H9 (cell line): ENCODE measurements at regions not wholly inside any gene's neighbourhood (a gene's known extent, or its start where the extent isn't known, plus 50 kb on each side); places are given as distances from the start of the nearest gene placed in this dataset.
"Not testable (repeated sequence)": the region's sequence is repeated elsewhere in the genome, so short reads cannot be mapped to it uniquely, and the experiment has no call there.

Experiments used
- DNase-seq: peaks from one replicate; pipeline ENCODE4 v3.0.0-alpha.2; 2017
- H2AFZ ChIP-seq: one replicate; pipeline ENCODE4 v1.6.1; 2013; ENCODE audit warnings: mild to moderate bottlenecking, low read length, control low read depth, moderate library complexity
- H2AK5ac ChIP-seq: 2 replicates; pipeline ENCODE4 v1.6.1; 2013; ENCODE audit warnings: low read length, control low read depth, mixed read lengths; ENCODE audit not compliant: insufficient read length
- H2BK120ac ChIP-seq: one replicate; pipeline ENCODE4 v1.6.1; 2013; ENCODE audit warnings: low read depth, mild to moderate bottlenecking, low read length, control low read depth, inconsistent platforms; ENCODE audit not compliant: poor library complexity, severe bottlenecking
- H2BK12ac ChIP-seq: 2 replicates; pipeline ENCODE4 v1.6.1; 2013; ENCODE audit warnings: low read length, control low read depth, mixed read lengths, low read depth; ENCODE audit not compliant: insufficient read length
- H2BK15ac ChIP-seq: 2 replicates; pipeline ENCODE4 v1.6.1; 2013; ENCODE audit warnings: low read depth, low read length, control low read depth
- H2BK20ac ChIP-seq: one replicate; pipeline ENCODE4 v1.6.1; 2013; ENCODE audit warnings: low read depth, mild to moderate bottlenecking, low read length, control low read depth, inconsistent platforms; ENCODE audit not compliant: poor library complexity, severe bottlenecking
- H2BK5ac ChIP-seq: 2 replicates; pipeline ENCODE4 v1.6.1; 2013; ENCODE audit warnings: low read length, control low read depth, mixed read lengths; ENCODE audit not compliant: insufficient read length
- H3K14ac ChIP-seq: 2 replicates; pipeline ENCODE4 v1.6.1; 2013; ENCODE audit warnings: low read length, control low read depth; ENCODE audit not compliant: insufficient read depth
- H3K18ac ChIP-seq: 2 replicates; pipeline ENCODE4 v1.6.1; 2013; ENCODE audit warnings: low read depth, mild to moderate bottlenecking, mixed read lengths, low read length, control low read depth; ENCODE audit not compliant: insufficient read length
- H3K23ac ChIP-seq: 2 replicates; pipeline ENCODE4 v1.6.1; 2013; ENCODE audit warnings: low read length, control low read depth, mixed read lengths, low read depth; ENCODE audit not compliant: insufficient read length
- H3K23me2 ChIP-seq: 2 replicates; pipeline ENCODE4 v1.6.1; 2013; ENCODE audit warnings: low read depth, mild to moderate bottlenecking, mixed read lengths, low read length, control low read depth; ENCODE audit not compliant: insufficient read length, poor library complexity, severe bottlenecking
- H3K27ac ChIP-seq: 2 replicates; pipeline ENCODE4 v1.5.1; 2013; ENCODE audit warnings: low read length, control low read depth, mixed read lengths, low read depth; ENCODE audit not compliant: insufficient read length
- H3K27me3 ChIP-seq: 2 replicates; pipeline ENCODE4 v1.6.1; 2013; ENCODE audit warnings: low read length, control low read depth, inconsistent platforms; ENCODE audit not compliant: insufficient read depth
- H3K4ac ChIP-seq: 2 replicates; pipeline ENCODE4 v1.6.1; 2013; ENCODE audit warnings: low read depth, mild to moderate bottlenecking, control low read depth, inconsistent platforms, low read length, moderate library complexity
- H3K4me1 ChIP-seq: 2 replicates; pipeline ENCODE4 v1.6.1; 2013; ENCODE audit warnings: low read length, control low read depth, inconsistent platforms; ENCODE audit not compliant: insufficient read depth
- H3K4me2 ChIP-seq: 2 replicates; pipeline ENCODE4 v1.6.1; 2013; ENCODE audit warnings: low read length, control low read depth, mixed read lengths; ENCODE audit not compliant: insufficient read length, insufficient read depth
- H3K56ac ChIP-seq: 2 replicates; pipeline ENCODE4 v1.6.1; 2013; ENCODE audit warnings: low read depth, mild to moderate bottlenecking, mixed read lengths, low read length, control low read depth; ENCODE audit not compliant: insufficient read length
- H3K79me1 ChIP-seq: 2 replicates; pipeline ENCODE4 v1.6.1; 2013; ENCODE audit warnings: low read depth, mild to moderate bottlenecking, moderate library complexity, low read length, control low read depth, inconsistent platforms; ENCODE audit not compliant: insufficient read depth, poor library complexity, severe bottlenecking
- H3K79me2 ChIP-seq: 2 replicates; pipeline ENCODE4 v1.6.1; 2013; ENCODE audit warnings: low read length, control low read depth, inconsistent platforms; ENCODE audit not compliant: insufficient read depth
- H3K9ac ChIP-seq: 2 replicates; pipeline ENCODE4 v1.6.1; 2013; ENCODE audit warnings: low read length, control low read depth, mixed read lengths; ENCODE audit not compliant: insufficient read length; ENCODE audit errors: extremely low read depth
- H3K9me3 ChIP-seq: one replicate; pipeline ENCODE4 v1.6.1; 2013; ENCODE audit warnings: low read depth, low read length, inconsistent platforms; ENCODE audit not compliant: control insufficient read depth
- H3T11ph ChIP-seq: one replicate; pipeline ENCODE4 v1.6.1; 2013; ENCODE audit warnings: mild to moderate bottlenecking, low read length, control low read depth, inconsistent platforms
- H4K20me1 ChIP-seq: one replicate; pipeline ENCODE4 v1.6.1; 2013; ENCODE audit not compliant: control insufficient read depth, insufficient read length, insufficient read depth
- H4K5ac ChIP-seq: 2 replicates; pipeline ENCODE4 v1.6.1; 2013; ENCODE audit warnings: low read depth, mild to moderate bottlenecking, mixed read lengths, low read length, control low read depth; ENCODE audit not compliant: insufficient read length
- H4K8ac ChIP-seq: replicated peaks from 2 replicates; pipeline ENCODE4 v1.6.1; 2013; ENCODE audit warnings: low read length, control low read depth, mixed read lengths, low read depth; ENCODE audit not compliant: insufficient read length
- H4K91ac ChIP-seq: 2 replicates; pipeline ENCODE4 v1.6.1; 2013; ENCODE audit warnings: low read depth, mild to moderate bottlenecking, moderate library complexity, mixed read lengths, low read length, control low read depth; ENCODE audit not compliant: insufficient read length
- H3K27ac Mint-ChIP-seq, 3 experiments: 2 replicates in 2 of 3; 3 replicates in 1 of 3; pipeline ENCODE4 v1.8.0; 2020 to 2021; ENCODE audit warnings: mixed read lengths in 3 of 3, mild to moderate bottlenecking in 1 of 3, moderate library complexity in 1 of 3
- H3K27me3 Mint-ChIP-seq: 2 replicates; pipeline ENCODE4 v1.8.0; 2021; ENCODE audit warnings: low read depth, mild to moderate bottlenecking, moderate library complexity, mixed read lengths
- H3K36me3 Mint-ChIP-seq, 3 experiments: 2 replicates in 2 of 3; 3 replicates in 1 of 3; pipeline ENCODE4 v1.8.0; 2020 to 2021; ENCODE audit warnings: low read depth in 3 of 3, mixed read lengths in 3 of 3; ENCODE audit not compliant: insufficient read depth in 1 of 3
- H3K4me1 Mint-ChIP-seq, 2 experiments: 2 replicates each; pipeline ENCODE4 v1.8.0; 2020; ENCODE audit warnings: mixed read lengths in 2 of 2
- H3K4me3 Mint-ChIP-seq, 2 experiments: 2 replicates in 1 of 2; 3 replicates in 1 of 2; pipeline ENCODE4 v1.8.0; 2020 to 2021; ENCODE audit warnings: mild to moderate bottlenecking in 2 of 2, mixed read lengths in 2 of 2, moderate library complexity in 1 of 2
- H3K9me3 Mint-ChIP-seq, 2 experiments: 2 replicates in 1 of 2; 3 replicates in 1 of 2; pipeline ENCODE4 v1.8.0; 2020; ENCODE audit warnings: mild to moderate bottlenecking in 2 of 2, mixed read lengths in 2 of 2, moderate library complexity in 1 of 2
- WGBS: extraction: QIAGEN DNeasy Blood & Tissue Kit; methylation state at CpG from one replicate; pipeline ENCODE4 v1.1.7; 2013; ENCODE audit warnings: missing lambda C conversion rate, low lambda C conversion rate, mixed read lengths; ENCODE audit not compliant: insufficient read length; ENCODE audit errors: extremely low coverage; 5-methylcytosine and 5-hydroxymethylcytosine counted together
- TF ChIP-seq, protein P1 (sequence below): fragments of 200-600 bp; sonication (generic); conservative IDR thresholded peaks from 3 replicates; pipeline ENCODE4 v1.8.0; 2021; ENCODE audit warnings: antibody characterized with exemption, mild to moderate bottlenecking

GRCh38 chr13:75175575-75175974 lies 306.4 kb downstream of the TBC1D4 start:
- H4K8ac ChIP-seq: no peak overlapping the region
- H3K27ac ChIP-seq: no peak overlapping the region
- no CpG with 5 or more reads among the region's 2 CpGs for WGBS
- no peak overlapping the region for H2BK5ac ChIP-seq
- Mint-ChIP-seq H3K4me1 (peaks cover 0 to 6% of the 10 kb centered on the region in 2 experiments; a peak in 1 of 4 replicates), H3K27ac (no peak overlapping the region), H3K9me3 (peaks cover 0 to 3% of the 10 kb centered on the region in 2 experiments; a peak in 2 of 5 replicates), H3K36me3 (peaks cover 0 to 1% (median 0%) of the 10 kb centered on the region in 3 experiments; a peak in 2 of 7 replicates), H3K4me3 (no peak overlapping the region), H3K27me3 (no peaks in the 10 kb centered on the region)
- no peaks in the 10 kb centered on the region for H3K27me3 ChIP-seq
- H3K79me1 ChIP-seq: no peaks in the 10 kb centered on the region
- H4K91ac ChIP-seq: no peak overlapping the region
- H2BK20ac ChIP-seq: no peak overlapping the region
- DNase-seq: no peak
- no peaks in the 10 kb centered on the region for H4K20me1 ChIP-seq
- no peak overlapping the region for H3T11ph ChIP-seq
- H3K9ac ChIP-seq: no peak overlapping the region
- no peak overlapping the region for H2AFZ ChIP-seq
- no peak overlapping the region for H3K4ac ChIP-seq
- H3K4me1 ChIP-seq: no peaks in the 10 kb centered on the region; the same call in 1 of the 2 replicates
- no peak overlapping the region for H3K23ac ChIP-seq
- no peaks in the 10 kb centered on the region for H3K79me2 ChIP-seq
- H3K9me3 ChIP-seq: no peaks in the 10 kb centered on the region
- H4K5ac ChIP-seq: no peak overlapping the region
- H2AK5ac ChIP-seq: no peak overlapping the region
- H3K23me2 ChIP-seq: no peaks in the 10 kb centered on the region
- H2BK12ac ChIP-seq: no peak overlapping the region
- TF ChIP-seq, protein P1, sequence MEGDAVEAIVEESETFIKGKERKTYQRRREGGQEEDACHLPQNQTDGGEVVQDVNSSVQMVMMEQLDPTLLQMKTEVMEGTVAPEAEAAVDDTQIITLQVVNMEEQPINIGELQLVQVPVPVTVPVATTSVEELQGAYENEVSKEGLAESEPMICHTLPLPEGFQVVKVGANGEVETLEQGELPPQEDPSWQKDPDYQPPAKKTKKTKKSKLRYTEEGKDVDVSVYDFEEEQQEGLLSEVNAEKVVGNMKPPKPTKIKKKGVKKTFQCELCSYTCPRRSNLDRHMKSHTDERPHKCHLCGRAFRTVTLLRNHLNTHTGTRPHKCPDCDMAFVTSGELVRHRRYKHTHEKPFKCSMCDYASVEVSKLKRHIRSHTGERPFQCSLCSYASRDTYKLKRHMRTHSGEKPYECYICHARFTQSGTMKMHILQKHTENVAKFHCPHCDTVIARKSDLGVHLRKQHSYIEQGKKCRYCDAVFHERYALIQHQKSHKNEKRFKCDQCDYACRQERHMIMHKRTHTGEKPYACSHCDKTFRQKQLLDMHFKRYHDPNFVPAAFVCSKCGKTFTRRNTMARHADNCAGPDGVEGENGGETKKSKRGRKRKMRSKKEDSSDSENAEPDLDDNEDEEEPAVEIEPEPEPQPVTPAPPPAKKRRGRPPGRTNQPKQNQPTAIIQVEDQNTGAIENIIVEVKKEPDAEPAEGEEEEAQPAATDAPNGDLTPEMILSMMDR: no peak
- no peak overlapping the region for H3K14ac ChIP-seq
- no peak overlapping the region for H3K56ac ChIP-seq
- H3K4me2 ChIP-seq: no peak overlapping the region
- no peak overlapping the region for H2BK15ac ChIP-seq
- no peak overlapping the region for H3K18ac ChIP-seq
- H2BK120ac ChIP-seq: no peak overlapping the region

- H3K23me2 ChIP-seq, H3K27ac ChIP-seq, H3K4ac ChIP-seq, H3K23ac ChIP-seq, H4K20me1 ChIP-seq, H3K4me1 Mint-ChIP-seq, DNase-seq, H2AFZ ChIP-seq, H3K14ac ChIP-seq, H4K8ac ChIP-seq, H3K4me1 ChIP-seq, H3K56ac ChIP-seq, H3K36me3 Mint-ChIP-seq, H3K9me3 ChIP-seq, H3K9ac ChIP-seq, H2BK20ac ChIP-seq, H2AK5ac ChIP-seq, H3K27me3 ChIP-seq, H2BK5ac ChIP-seq, H4K5ac ChIP-seq, H3K4me2 ChIP-seq, H3K79me1 ChIP-seq, H2BK15ac ChIP-seq, H3K79me2 ChIP-seq, H4K91ac ChIP-seq, H2BK120ac ChIP-seq, H3K4me3 Mint-ChIP-seq, H3K18ac ChIP-seq, H3K27me3 Mint-ChIP-seq, H2BK12ac ChIP-seq, H3K9me3 Mint-ChIP-seq, H3T11ph ChIP-seq, H3K27ac Mint-ChIP-seq: not testable (repeated sequence)
- WGBS: no CpG with 5 or more reads among the region's 2 CpGs
Measured at GRCh38 chr13:75175097-75175496, 306.9 kb downstream of the TBC1D4 start.
